Fibroblast of skin of right biceps (primary cell): ENCODE measurements at regions not wholly inside any gene's neighbourhood (a gene's known extent, or its start where the extent isn't known, plus 50 kb on each side); places are given as distances from the start of the nearest gene placed in this dataset.

Source experiments
- DNase-seq: peaks from one replicate; pipeline ENCODE4 v3.0.0-alpha.2; 2013

DNA sequence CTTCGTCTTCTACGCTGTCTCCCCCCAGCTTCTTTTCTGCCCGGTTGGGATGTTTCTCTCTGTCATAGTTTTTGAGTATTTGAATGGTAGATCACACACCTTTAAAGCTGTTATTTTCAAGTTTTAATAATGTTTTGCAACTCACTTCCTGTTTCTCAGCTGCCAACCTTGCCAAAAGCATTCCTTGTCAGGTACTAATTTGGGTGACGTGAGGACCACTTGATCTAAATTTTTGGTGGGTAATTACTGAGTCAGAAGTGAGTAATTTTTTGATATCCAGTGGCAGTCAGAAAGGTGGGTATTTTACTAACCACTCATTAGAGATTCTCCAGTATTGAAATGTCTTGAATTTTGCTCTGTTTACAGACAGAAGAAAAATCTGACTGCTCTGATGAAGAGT lies 852.4 kb upstream of the FANCL start:
- DNase-seq: no peak

DNA sequence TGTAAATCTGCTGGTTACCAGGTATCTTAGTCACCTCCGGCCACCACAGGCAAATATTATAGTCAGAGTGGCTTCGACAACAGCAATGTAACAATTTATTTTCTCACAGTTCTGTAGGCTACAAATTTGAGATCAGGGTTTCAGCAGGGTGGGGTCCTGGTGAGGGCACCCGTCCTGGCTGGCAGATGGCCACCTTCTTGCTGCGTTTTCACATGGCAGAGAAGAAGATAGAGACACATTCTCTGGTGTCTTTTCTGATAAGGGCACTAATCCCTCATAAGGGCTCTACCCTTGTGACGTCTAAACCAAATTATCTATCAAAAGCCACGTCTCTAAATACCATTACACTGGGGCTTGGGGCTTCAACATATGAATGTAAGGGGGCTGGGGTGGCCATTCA lies 843.2 kb upstream of the FANCL start:
- DNase-seq: no peak

DNA sequence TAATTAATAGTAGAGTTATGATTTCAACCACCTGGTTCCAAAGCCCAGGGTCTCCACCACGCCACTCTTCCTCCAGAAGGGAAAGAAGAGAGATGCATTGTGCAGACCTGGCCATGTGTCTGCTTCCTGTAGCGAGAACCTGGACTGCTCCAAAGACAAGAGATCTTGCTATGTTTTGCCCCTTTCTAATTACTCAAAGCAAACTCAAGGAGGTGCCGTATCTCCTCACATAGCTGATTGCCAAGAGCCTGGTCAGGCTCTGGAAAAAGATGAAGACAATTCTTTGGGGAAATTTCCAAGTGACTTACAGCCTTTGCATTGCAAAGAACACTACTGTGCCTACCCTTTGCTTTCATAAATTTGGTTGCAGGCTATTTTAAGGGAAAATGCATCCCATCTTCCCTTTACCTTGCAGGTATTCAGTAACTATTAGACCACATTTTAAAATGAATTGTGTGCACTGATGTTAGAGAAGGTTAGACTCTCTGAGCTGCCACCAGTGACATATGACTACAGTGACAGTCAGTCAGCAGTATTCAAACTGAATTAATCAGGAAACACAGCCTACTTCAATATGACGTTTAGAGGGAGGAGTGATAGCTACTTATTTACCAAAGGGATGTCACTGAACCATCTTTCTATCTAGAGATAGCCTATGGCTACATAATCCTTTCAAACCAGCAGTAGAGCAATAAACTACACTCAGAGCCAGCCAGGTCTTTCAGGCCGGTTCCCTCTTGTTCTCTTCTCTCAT lies 842.1 kb upstream of the FANCL start:
- no peak for DNase-seq

DNA sequence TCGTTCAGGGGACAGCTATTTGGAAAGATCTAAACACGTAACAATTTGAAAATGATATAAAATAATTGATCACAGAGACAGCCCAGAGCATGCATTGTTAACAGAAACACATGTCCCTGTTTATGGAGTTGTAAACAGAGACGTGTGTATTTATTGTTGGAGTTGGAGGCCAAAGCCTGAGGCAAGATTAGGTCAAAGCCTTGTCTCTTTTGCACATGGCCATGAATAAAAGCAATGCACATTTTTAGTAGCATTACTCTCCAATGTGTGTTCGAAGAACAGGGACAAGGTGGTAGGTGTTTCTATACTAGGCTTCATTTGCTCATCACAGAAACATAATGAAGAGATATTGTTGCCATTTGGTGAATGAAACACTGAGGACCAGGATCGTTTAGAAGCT lies 841.5 kb upstream of the FANCL start:
- no peak for DNase-seq

DNA sequence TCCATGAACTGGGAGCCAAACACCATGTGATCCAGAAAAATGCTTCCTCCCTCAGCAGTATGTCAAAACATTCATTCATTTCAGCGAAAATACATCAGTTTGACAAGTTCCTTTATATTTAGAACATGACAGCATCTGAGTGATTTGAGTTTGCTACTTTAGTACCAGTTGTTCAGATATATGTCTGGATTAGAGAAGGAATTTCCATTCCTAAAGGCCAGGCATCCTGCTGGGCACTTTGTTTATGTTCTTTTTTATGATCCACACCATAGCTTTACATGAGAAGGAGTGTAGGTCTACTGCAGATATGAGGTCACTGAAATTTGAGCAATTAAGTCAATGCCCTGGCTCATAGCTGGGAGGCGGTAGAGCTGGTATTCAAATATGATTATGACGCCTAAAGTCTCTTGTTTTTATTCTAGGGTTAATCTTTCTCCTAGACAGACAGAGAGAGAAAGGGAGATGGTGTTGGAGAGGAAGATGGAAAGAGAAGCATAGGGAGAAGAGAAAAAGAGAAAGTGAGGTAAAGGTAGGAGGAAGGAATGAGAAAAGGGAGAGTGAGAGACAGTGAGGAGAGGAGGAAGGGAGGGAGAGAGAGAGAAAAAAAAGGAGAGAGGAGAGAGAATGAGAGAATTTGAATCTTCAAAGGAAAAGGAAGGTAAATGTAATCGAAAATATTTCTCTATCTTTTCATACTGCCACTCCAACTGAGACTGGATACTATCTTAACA lies 839.5 kb upstream of the FANCL start:
- DNase-seq: no peak

DNA sequence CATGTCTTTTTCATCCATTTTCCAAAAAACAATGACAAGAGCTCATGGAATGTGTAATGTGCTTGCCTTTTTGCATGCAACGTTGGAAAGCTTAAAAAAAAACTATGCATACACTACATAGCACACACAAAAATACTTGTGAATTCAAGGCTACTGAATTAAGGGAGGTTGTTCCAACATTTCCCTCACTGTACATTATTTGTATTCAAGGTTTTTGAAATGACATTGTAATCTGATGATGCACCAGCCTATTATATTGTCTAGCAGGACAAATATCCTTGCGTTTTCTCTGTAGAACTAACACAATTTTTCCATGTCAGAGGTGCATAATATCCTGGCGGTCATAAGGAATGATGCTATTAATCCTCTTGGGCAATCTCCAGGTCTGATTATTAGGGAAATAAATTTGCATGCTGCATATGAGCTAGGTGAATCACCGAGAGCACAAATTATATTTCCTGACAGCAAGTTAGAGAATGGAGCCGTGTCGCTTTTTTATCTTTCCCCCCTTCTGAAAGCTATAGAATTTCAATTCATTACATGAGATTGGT lies 836.9 kb upstream of the FANCL start:
- no peak for DNase-seq

DNA sequence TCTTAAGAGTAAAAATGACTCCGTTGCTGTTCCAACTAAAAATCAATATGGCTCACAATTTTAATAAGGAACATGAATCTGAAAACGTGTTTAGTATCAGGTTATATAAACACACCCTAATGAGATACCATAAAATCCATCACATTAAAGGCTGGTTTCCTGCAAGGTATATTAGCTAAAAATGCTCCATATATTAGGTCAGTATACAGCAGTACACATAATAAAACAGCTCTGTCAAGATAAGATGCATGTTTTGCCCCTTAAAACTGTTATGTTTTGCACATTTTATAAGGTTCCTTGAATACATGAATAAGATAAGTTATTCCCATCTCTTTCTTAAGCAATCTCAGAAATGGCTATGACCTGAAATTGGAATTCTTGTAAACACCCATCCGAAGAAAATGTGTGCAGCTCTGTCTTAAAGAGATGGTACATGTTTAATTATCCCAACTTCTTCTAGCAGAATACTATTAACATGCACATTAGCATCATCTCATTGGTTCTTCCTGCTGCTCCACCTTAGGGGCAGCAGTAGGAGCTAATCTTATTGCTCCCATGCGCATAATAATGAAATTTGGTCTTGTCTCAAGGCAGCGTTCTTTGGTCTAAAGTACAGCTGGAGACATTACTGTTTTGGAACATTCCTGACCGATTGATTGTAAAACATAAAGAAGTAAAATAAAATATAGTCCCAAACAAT lies 836.1 kb upstream of the FANCL start:
- no peak for DNase-seq

DNA sequence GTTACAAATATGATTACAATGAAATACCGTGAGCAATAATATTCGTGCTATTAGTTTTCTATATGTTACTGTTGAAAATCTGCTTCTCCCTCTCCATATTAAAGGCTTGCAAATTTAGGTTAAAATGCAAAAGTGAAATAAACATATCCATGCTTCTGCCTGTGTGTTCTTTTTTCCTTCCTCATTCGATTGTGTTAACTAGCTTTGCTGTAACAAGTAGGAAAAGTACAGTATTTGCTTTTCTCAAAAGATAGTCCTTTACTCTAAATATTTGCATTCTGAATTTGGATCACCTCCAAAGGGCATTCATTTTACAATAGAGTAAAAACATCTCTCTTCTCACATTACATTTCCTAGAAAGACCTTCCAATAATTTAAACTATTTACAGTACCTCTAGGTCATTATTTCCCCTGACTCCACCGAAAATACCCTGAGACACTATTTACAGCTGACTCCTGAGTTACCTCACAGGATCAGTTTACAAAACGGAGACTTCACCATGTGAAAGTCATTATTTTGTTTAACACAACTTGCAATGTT lies 835.0 kb upstream of the FANCL start:
- DNase-seq: no peak

DNA sequence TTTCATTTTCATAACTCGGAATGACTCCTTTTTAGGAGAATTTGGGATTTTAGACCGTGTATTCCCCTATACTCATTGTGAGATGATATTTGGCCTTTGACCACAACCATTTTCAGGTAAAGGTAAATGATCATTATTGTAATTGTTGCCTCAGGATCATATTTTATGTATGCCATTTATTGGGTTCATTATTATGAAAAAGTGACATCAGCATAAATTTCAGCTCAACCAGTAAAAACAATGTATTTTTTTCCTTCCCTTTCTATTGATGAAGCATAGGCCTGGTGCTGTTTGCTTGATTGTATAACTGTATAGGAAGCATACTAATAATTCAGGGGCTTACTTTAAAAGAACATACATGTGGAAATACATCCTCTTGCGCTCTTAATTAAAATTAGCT lies 832.9 kb upstream of the FANCL start:
- no peak for DNase-seq

DNA sequence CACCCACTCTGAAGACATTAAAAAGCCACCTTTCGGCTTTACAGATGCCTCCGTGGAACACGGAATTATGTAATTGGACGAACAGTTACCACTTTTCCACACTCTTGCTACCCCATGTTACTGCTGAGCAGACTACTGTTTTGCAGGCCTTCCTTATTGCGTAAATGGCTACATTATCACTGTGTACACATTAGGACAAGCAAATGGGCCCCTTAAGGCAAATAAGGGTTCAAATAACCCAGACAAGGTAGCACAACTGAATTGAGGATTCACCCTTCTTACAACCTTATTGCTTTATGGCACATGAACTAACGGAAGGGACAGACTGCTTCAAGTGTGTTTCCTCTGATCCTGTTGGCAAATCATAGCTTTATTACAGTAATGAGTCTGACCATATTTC lies 832.2 kb upstream of the FANCL start:
- DNase-seq: no peak

DNA sequence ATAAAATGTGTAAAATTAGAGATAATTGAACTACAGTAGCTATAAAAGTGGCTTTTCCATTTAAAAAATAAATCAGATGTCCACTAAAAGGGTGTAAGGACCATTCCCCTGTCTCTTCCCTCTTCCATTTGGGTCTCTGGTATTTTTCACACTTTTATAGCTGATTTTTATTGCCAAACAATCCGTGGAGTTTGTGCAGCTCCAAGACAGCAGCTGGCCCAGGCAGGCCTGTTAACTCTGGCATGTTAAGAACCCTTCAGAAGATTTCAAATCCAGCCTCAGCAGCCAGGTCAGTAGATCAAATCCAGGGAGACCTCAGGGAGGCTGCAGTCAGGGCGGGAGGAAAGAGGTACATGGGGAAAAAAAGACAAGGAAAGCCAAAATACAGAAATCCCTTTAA lies 827.1 kb upstream of the FANCL start:
- DNase-seq: no peak

DNA sequence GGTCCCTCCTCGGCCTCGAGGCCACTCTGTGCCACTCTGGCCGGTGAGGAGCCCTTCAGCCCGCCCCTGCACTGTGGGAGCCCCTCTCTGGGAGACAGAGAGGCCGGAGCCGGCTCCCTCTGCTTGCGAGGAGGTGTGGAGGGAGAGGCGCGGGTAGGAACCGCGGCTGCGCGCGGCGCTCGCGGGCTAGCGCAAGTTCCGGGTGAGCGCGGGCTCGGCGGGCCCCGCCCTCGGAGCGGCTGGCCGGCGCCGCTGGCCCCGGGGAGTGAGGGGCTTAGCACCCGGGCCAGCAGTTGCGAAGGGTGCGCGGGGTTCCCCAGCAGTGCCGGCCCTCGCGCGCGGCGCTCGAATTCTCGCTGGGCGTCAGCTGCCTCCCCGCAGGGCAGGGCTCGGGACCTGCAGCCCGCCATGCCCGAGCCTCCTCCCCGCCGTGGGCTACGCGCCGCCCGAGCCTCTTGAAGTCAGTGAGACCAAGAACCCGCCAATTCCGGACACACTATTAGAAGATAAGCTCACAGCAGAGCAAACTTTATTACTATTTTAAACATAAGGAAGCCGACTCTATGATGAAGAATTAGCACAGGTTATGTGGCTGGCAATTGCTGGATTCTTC lies 825.8 kb upstream of the FANCL start:
- no peak for DNase-seq

DNA sequence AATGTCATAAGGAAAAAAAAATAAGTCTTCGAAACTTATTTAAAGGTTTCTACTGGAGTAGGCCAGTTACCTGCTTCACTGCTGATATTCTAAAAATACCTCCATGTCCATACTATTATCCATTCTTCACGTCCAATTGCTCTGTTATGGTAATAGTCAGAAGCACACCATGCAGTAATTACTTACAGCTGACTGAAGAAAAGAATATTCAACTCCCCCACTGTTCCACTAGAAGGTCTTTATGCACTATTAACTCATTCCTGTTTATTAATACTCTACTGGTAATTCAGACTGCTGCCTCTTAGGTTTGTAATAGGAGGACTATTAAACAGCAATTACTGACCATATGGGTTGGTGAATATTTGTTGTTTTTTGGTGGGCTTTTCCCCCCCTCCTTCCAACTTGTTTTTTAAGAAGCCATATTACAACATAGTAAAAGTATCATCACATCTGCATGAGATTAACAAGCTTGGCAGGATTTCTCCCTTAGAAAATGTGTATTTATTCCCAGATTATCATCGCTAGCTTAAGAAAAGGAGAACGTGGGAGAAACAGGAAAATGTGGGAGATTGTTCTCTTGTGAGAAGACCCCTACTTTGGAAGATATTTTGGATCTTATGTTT lies 806.4 kb upstream of the FANCL start:
- DNase-seq: no peak

DNA sequence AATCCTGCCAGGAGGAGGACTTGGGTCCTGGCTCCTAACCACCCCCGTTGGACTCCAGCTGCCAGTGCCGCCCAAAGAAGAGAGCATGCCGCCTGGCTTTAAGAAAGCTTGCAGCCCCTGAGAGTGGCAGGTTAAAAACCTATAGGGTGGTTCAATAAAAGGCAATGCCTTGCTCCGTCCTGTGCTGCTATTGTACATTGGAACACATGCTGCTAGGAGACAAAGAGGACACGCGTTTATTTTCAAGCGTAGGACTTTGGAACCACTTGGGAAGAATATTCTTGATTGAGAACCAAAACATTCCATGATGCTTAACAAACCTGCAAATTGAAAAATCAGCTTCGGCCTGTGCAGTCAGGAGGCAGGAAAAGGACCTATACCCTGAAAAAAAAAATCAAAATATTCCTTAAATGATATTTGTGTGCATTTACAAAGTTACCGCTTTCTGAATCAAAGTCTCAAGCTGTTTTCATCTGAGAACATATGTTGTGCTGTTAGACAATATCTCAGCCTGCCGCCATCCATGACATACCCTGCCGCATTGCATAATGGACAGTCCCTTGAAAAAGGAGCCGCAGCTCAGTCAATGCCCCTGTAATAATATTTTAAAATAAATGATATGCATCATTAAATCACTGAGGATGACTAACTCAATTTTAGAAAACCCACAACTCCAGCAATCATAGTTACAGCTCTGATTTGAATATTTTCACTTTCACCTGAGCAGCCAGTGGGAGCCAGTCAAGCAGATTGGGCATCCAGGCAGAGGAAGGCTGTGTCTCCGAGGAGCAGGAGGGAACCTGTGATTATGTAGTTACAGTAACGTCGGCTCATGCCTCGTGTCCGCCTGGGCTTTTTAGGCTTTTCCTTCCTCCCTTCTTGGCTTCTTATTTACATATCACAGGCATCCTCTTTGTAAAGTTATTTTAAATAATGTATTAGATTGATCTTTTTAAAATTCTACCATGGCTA lies 805.6 kb upstream of the FANCL start:
- no peak for DNase-seq

DNA sequence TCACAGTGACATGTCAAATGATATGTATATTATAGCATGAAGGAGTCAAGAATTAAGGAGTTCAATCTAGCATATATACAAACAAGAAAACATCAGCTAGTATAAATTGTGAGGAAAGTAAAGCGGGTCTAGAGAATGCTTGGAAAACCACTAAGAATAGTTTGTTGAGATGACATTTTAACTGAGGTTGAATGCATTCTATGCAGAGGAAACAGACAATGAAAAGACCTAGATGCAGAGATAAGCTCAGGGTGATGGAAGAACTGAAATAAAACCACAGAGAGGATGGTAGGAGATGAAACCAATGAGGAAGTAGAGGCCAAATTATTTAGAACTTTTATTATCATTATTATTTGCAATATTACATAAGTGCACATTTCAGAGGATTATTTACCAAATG lies 803.6 kb upstream of the FANCL start:
- DNase-seq: no peak

DNA sequence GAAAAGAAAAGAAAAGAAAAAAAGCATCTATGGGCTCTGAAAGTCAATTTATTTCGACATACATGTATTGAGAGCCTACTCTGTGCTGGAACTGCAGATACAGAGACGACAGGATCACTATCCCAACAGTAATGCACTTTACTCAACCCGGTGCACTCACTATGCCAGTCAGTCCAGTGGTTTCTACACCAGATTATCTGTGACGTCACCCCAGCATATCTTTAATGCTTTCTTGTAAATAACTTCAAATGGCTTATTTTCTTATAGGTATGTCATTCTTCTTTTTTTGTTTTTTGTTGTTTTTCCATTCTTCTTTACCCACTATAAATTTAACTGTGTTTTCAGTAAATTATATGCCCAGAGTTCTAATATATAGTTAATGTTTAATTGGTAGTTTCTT lies 800.0 kb upstream of the FANCL start:
- no peak for DNase-seq

DNA sequence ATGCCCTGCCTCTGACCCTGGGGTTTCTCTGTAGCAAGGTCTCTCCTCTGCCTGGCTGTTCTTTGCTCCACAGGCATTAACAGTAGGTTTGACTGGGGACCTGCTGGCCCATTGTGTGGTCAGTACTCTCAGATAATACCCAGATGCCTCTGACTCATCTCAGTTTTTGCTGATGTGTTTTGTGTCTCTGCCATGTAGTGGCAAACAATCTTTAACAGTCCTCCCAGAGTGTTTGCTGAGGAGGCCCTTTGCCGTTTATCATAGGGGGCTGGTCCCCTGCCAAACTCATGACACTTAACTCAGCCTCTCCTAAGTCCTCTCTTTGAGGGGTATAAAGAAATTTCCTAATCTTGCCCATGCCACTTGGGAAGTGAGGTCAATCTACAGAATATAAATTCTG lies 793.7 kb upstream of the FANCL start:
- DNase-seq: no peak

DNA sequence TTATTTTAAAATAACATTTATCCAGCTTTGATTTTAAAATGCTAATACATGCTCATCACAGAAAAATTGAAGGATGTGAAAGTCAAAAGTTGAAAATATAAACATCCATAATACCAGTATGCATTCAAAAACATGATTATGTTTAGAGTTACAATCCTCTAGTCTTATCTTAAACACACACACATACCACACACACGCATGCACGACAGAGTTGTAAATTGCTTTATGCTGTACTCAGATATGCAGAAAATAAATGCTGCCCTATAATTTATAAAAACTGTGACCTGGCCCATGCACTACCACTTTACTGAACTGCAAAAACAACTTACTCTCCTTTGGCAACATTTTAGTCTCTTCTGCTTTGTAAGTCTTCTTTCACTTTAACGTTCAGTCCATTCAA lies 793.0 kb upstream of the FANCL start:
- no peak for DNase-seq

DNA sequence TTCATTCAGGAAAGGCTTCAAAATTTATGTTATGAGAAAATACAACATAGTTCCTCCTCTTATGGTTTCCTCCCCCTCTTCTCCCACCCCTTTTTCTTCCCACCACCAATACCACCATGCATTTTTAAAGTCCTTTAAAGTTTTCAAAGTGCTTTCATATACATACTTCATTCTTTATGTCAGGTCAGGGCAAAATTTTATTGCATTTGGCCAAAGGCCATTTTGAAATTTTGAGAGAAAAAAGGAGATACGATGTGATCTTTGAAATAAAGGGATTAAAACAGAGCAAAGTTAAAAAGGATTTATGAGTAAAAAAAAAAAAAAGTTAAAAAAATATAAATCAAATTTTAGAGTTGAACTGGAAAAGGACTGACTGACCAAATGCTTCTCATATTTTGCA lies 792.5 kb upstream of the FANCL start:
- DNase-seq: no peak

DNA sequence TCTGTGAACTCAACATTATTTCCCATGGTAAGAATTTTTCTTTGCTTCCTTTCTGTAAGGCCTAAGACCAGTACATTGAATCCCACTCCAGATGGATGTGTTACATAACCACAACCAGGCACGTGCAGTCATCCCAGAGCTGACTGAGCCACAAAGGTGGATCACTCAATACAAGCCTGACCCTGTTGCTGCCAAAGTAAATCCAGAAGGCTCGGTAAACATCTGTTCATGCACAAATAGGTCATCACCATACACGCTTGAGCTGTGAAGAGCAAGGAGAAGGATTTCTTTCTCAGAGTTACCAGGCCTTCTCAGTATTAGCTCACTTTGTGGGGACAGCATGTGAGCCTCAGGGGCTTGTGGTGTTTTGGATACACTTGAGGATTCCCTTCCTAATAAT lies 791.4 kb upstream of the FANCL start:
- no peak for DNase-seq

DNA sequence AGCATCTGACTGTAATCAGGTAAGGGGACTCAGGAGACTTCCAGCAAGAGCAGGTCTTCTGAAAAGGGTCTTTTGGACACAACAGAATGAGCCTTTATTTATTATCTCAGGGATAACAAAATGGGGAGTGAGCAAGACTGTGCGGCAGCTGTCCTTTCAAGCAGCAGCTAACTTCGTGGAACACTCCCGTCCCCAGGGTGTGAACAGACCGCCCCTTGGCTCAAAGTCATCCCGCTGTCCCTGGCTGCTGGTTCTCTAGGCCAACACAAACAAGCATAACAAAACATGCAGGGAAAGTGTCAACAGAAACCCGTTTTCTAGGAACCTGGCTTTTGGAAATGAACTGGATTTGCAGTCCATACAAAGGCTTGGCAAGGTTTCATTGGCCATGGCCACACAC lies 787.9 kb upstream of the FANCL start:
- no peak for DNase-seq
